Neural cell (in vitro differentiated cells): ENCODE measurements at regions not wholly inside any gene's neighbourhood (a gene's known extent, or its start where the extent isn't known, plus 50 kb on each side); places are given as distances from the start of the nearest gene placed in this dataset.

ENCODE experiments used
- H2AFZ ChIP-seq: fragments of 200-600, 300-800 bp; sonication (generic), shearing (Covaris generic); 2 replicates; pipeline ENCODE4 v1.6.0; 2014; ENCODE audit warnings: low read depth, mild to moderate bottlenecking, antibody characterized with exemption, low read length, moderate library complexity
- H3F3A ChIP-seq: fragments of 200-600 bp; shearing (Covaris generic); 2 replicates; pipeline ENCODE4 v1.6.1; 2016; ENCODE audit warnings: mild to moderate bottlenecking, moderate library complexity, mixed read lengths, antibody characterized with exemption, low read length; ENCODE audit not compliant: insufficient read depth, poor library complexity, severe bottlenecking
- H3K27ac ChIP-seq: fragments of 200-600, 300-800 bp; sonication (generic), shearing (Covaris generic); 2 replicates; pipeline ENCODE4 v1.5.1; 2014; ENCODE audit warnings: mild to moderate bottlenecking, low read length, moderate library complexity
- H3K27me3 ChIP-seq: fragments of 300-800, 200-600 bp; sonication (generic), shearing (Covaris generic); 2 replicates; pipeline ENCODE4 v1.6.0; 2014; ENCODE audit warnings: mild to moderate bottlenecking, low read depth, low read length, moderate library complexity; ENCODE audit not compliant: insufficient read depth
- H3K36me3 ChIP-seq: fragments of 300-800, 200-600 bp; sonication (generic), shearing (Covaris generic); 2 replicates; pipeline ENCODE4 v1.5.1; 2014; ENCODE audit warnings: mild to moderate bottlenecking, antibody characterized with exemption, low read length, moderate library complexity; ENCODE audit not compliant: insufficient read depth
- H3K4me2 ChIP-seq: fragments of 300-800, 200-600 bp; sonication (generic), shearing (Covaris generic); 2 replicates; pipeline ENCODE4 v1.6.0; 2014; ENCODE audit warnings: mild to moderate bottlenecking, low read length
- H3K4me3 ChIP-seq: fragments of 300-800, 200-600 bp; sonication (generic), shearing (Covaris generic); 2 replicates; pipeline ENCODE4 v1.5.1; 2014; ENCODE audit warnings: mild to moderate bottlenecking, low read length, moderate library complexity
- H3K79me2 ChIP-seq: fragments of 200-600 bp; shearing (Covaris generic); replicated peaks from 2 replicates; pipeline ENCODE4 v1.6.0; 2014; ENCODE audit warnings: mild to moderate bottlenecking, low read length, moderate library complexity; ENCODE audit not compliant: insufficient read depth
- H3K9ac ChIP-seq: fragments of 300-800, 200-600 bp; sonication (generic), shearing (Covaris generic); 2 replicates; pipeline ENCODE4 v1.6.1; 2016; ENCODE audit warnings: mild to moderate bottlenecking, low read length, mixed read lengths
- H3K9me2 ChIP-seq: fragments of 200-600 bp; shearing (Covaris generic); 2 replicates; pipeline ENCODE4 v1.6.1; 2016; ENCODE audit warnings: mild to moderate bottlenecking, low read length, mixed read lengths; ENCODE audit not compliant: insufficient read depth
- H3K9me3 ChIP-seq: fragments of 200-600, 300-800 bp; sonication (generic), shearing (Covaris generic); 2 replicates; pipeline ENCODE4 v1.6.1; 2016; ENCODE audit warnings: mild to moderate bottlenecking, mixed run types, low read length, moderate library complexity, mixed read lengths
- H4K20me1 ChIP-seq: fragments of 200-600 bp; shearing (Covaris generic); 2 replicates; pipeline ENCODE4 v1.6.1; 2016; ENCODE audit warnings: mild to moderate bottlenecking, mixed run types; ENCODE audit not compliant: insufficient read depth
- CTCF ChIP-seq: fragments of 450-650 bp; IDR thresholded peaks from 2 replicates; pipeline ENCODE4 v1.5.1; 2014; ENCODE audit warnings: antibody characterized with exemption, mild to moderate bottlenecking, moderate library complexity; ENCODE audit not compliant: poor library complexity, severe bottlenecking
- EP300 ChIP-seq: fragments of 450-650 bp; conservative IDR thresholded peaks from 2 replicates; pipeline ENCODE4 v1.6.1; 2014; ENCODE audit warnings: antibody characterized with exemption, mild to moderate bottlenecking, moderate library complexity; ENCODE audit not compliant: poor library complexity, severe bottlenecking
- EZH2 ChIP-seq: fragments of 200-600, 300-800 bp; shearing (Covaris generic), sonication (generic); IDR thresholded peaks from 2 replicates; pipeline ENCODE4 v1.6.1; 2014; ENCODE audit warnings: antibody characterized with exemption, low read length, borderline replicate concordance, mild to moderate bottlenecking; ENCODE audit not compliant: insufficient read depth, poor library complexity, severe bottlenecking
- MXI1 ChIP-seq: fragments of 450-650 bp; conservative IDR thresholded peaks from 2 replicates; pipeline ENCODE4 v1.6.1; 2014; ENCODE audit warnings: antibody characterized with exemption, mild to moderate bottlenecking; ENCODE audit not compliant: poor library complexity, severe bottlenecking
- POLR2AphosphoS5 ChIP-seq: IDR thresholded peaks from 2 replicates; pipeline ENCODE4 v1.6.1; 2012
- RAD21 ChIP-seq: fragments of 450-650 bp; conservative IDR thresholded peaks from 2 replicates; pipeline ENCODE4 v1.6.1; 2014; ENCODE audit warnings: antibody characterized with exemption, mild to moderate bottlenecking, moderate library complexity
- REST ChIP-seq: IDR thresholded peaks from 2 replicates; pipeline ENCODE4 v1.6.1; 2012; ENCODE audit warnings: borderline replicate concordance
- SMC3 ChIP-seq: fragments of 450-650 bp; conservative IDR thresholded peaks from 2 replicates; pipeline ENCODE4 v1.6.1; 2014; ENCODE audit warnings: antibody characterized with exemption, mild to moderate bottlenecking, moderate library complexity; ENCODE audit not compliant: poor library complexity
- TAF1 ChIP-seq: IDR thresholded peaks from 2 replicates; pipeline ENCODE4 v1.6.1; 2012; ENCODE audit warnings: low read depth

GRCh38 chr7:49577576-49577975 lies 195.9 kb upstream of the VWC2 start:
- Histone ChIP-seq H4K20me1 (no peaks in the 10 kb centered on the region), H3K9me3 (no peaks in the 10 kb centered on the region), H3K36me3 (no peaks in the 10 kb centered on the region), H3K27me3 (no peaks in the 10 kb centered on the region), H3K9me2 (no peaks in the 10 kb centered on the region), H3K27ac (no peak overlapping the region), H3K79me2 (no peaks in the 10 kb centered on the region), H2AFZ (no peak overlapping the region), H3K9ac (no peak overlapping the region), H3F3A (no peaks in the 10 kb centered on the region), H3K4me2 (no peak overlapping the region), H3K4me3 (no peak overlapping the region)
- no peak for TF ChIP-seq SMC3

- no peak overlapping the region for H2AFZ ChIP-seq
- H3K27me3 ChIP-seq: no peaks in the 10 kb centered on the region
- no peak overlapping the region for H3K4me3 ChIP-seq
- H3K9me2 ChIP-seq: no peaks in the 10 kb centered on the region
- no peak for TF ChIP-seq EP300
- TF ChIP-seq POLR2AphosphoS5: no peak
- TF ChIP-seq SMC3: no peak
- TF ChIP-seq MXI1: no peak
- no peak for TF ChIP-seq RAD21
- no peak for TF ChIP-seq TAF1
- TF ChIP-seq CTCF: no peak
- no peak for TF ChIP-seq REST
- TF ChIP-seq EZH2: no peak
- no peaks in the 10 kb centered on the region for H3K79me2 ChIP-seq
- no peak overlapping the region for H3K9ac ChIP-seq
- H3F3A ChIP-seq: no peaks in the 10 kb centered on the region
- H3K9me3 ChIP-seq: no peaks in the 10 kb centered on the region
- no peaks in the 10 kb centered on the region for H3K36me3 ChIP-seq
- no peak overlapping the region for H3K27ac ChIP-seq
- H4K20me1 ChIP-seq: no peaks in the 10 kb centered on the region
- H3K4me2 ChIP-seq: no peak overlapping the region
These were observed 194.0 kb upstream of the VWC2 start for GRCh38 chr7:49579408-49579807.

GRCh38 chr7:49580000-49580399 lies 193.4 kb upstream of the VWC2 start:
- Histone ChIP-seq H2AFZ (no peak overlapping the region), H3K79me2 (no peaks in the 10 kb centered on the region), H3K27ac (no peak overlapping the region), H3K36me3 (no peaks in the 10 kb centered on the region), H3K9me3 (no peaks in the 10 kb centered on the region), H3K4me2 (no peak overlapping the region), H3K4me3 (no peak overlapping the region), H4K20me1 (no peaks in the 10 kb centered on the region), H3K9me2 (no peaks in the 10 kb centered on the region), H3K27me3 (no peaks in the 10 kb centered on the region), H3F3A (no peaks in the 10 kb centered on the region), H3K9ac (no peak overlapping the region)
- no peak for TF ChIP-seq TAF1
- TF ChIP-seq MXI1: no peak
- TF ChIP-seq REST: no peak
- no peak for TF ChIP-seq POLR2AphosphoS5
- no peak for TF ChIP-seq EZH2
- TF ChIP-seq SMC3: no peak
- TF ChIP-seq CTCF: no peak
